Sigmoid colon (tissue), 6 donors: ENCODE measurements at regions not wholly inside any gene's neighbourhood (a gene's known extent, or its start where the extent isn't known, plus 50 kb on each side); places are given as distances from the start of the nearest gene placed in this dataset.

Experiments
- DNase-seq: peaks from one replicate; pipeline ENCODE4 v3.0.0-alpha.2; 2019
- H3K27ac ChIP-seq, 4 donors: fragments of 200-600 bp; sonication (generic); one replicate each; pipeline ENCODE4 v1.5.1; 2016 to 2019; ENCODE audit warnings: mild to moderate bottlenecking in 1 of 4
- H3K27me3 ChIP-seq, 3 donors: fragments of 200-600 bp; sonication (generic); one replicate each; pipeline ENCODE4 v1.5.1; 2019; ENCODE audit warnings: mild to moderate bottlenecking in 1 of 3
- H3K36me3 ChIP-seq, 4 donors: fragments of 200-600 bp; sonication (generic); one replicate each; pipeline ENCODE4 v1.5.1; 2016 to 2019
- H3K4me1 ChIP-seq, 4 donors: fragments of 200-600 bp; sonication (generic); one replicate each; pipeline ENCODE4 v1.5.1; 2017 to 2019
- H3K4me3 ChIP-seq, 4 donors: fragments of 200-600 bp; sonication (generic); one replicate each; pipeline ENCODE4 v1.5.1; 2017 to 2019; ENCODE audit warnings: mild to moderate bottlenecking in 2 of 4, moderate library complexity in 1 of 4
- H3K9me3 ChIP-seq, 4 donors: fragments of 200-600 bp in 3 of 4; sonication (generic) in 3 of 4; one replicate each; pipeline versions ENCODE4 v1.5.1 to v1.6.1; 2013 to 2019
- CTCF ChIP-seq, 4 experiments: fragments of 450-650 bp in 3 of 4; fragments of 200-600 bp in 1 of 4; IDR thresholded peaks; one replicate each; pipeline ENCODE4 v1.5.1; 2016 to 2019; ENCODE audit warnings: antibody characterized with exemption in 4 of 4, mild to moderate bottlenecking in 3 of 4, moderate library complexity in 2 of 4
- EP300 ChIP-seq, 4 donors: sonication (generic); formaldehyde crosslinking; IDR thresholded peaks; one replicate each; pipeline ENCODE4 v1.6.1; 2017; ENCODE audit warnings: antibody characterized with exemption in 4 of 4
- POLR2A ChIP-seq, 2 donors: fragments of 450-650 bp; IDR thresholded peaks; one replicate each; pipeline ENCODE4 v1.6.1; 2016; ENCODE audit warnings: antibody characterized with exemption in 2 of 2, mild to moderate bottlenecking in 2 of 2, moderate library complexity in 2 of 2
- POLR2AphosphoS5 ChIP-seq, 4 donors: sonication (generic); formaldehyde crosslinking; IDR thresholded peaks; one replicate each; pipeline ENCODE4 v1.6.1; 2017; ENCODE audit warnings: antibody characterized with exemption in 4 of 4
- WGBS, 2 donors: extraction: QIAGEN DNeasy Blood & Tissue Kit; methylation state at CpG; one replicate each; pipeline ENCODE4 v1.1.7; 2013; 5-methylcytosine and 5-hydroxymethylcytosine counted together
- intact Hi-C: fragments of 100-400 bp; cut with DNase I; formaldehyde crosslinking; loops from one replicate; pipeline ENCODE4 v1.15.1; 2023
- donor health status: healthy with polysubstance abuse.
- donor health status: healthy.

GRCh38 chr6:128599036-128599435 is 78.6 kb upstream of the PTPRK start:
- 77 to 79% methylated on average over 2 of the region's 2 CpGs for WGBS, 2 donors
- no peak overlapping the region for H3K27ac ChIP-seq
- intact Hi-C loops: no loop called here

GRCh38 chr6:128598571-128598970 is 78.2 kb upstream of the PTPRK start:
- Histone ChIP-seq H3K27me3 (no peaks in the 10 kb centered on the region), H3K36me3 (no peaks in the 10 kb centered on the region), H3K4me3 (no peak overlapping the region), H3K4me1 (peaks cover 0 to 6% (median 0%) of the 10 kb centered on the region in 4 donors), H3K9me3 (no peaks in the 10 kb centered on the region), H3K27ac (no peak overlapping the region)
- intact Hi-C loops: no loop called here
- no peak for DNase-seq
- WGBS, 2 donors: 83 to 93% methylated on average over 2 of the region's 2 CpGs
- TF ChIP-seq EP300 (IDR thresholded peaks at IDR 0.05) (no peak), POLR2A (IDR thresholded peaks at IDR 0.05) (no peak), CTCF (IDR thresholded peaks at IDR 0.05) (no peak), POLR2AphosphoS5 (IDR thresholded peaks at IDR 0.05) (no peak)

More at GRCh38 chr6:128599036-128599435, 78.6 kb upstream of the PTPRK start:
- no peaks in the 10 kb centered on the region for H3K36me3 ChIP-seq
- no peak overlapping the region for H3K4me3 ChIP-seq
- H3K4me1 ChIP-seq: peaks cover 0 to 6% (median 0%) of the 10 kb centered on the region in 4 donors
- TF ChIP-seq POLR2AphosphoS5 (IDR thresholded peaks at IDR 0.05) (no peak), POLR2A (IDR thresholded peaks at IDR 0.05) (no peak), EP300 (IDR thresholded peaks at IDR 0.05) (no peak), CTCF (IDR thresholded peaks at IDR 0.05) (no peak)
- H3K9me3 ChIP-seq: no peaks in the 10 kb centered on the region
- no peaks in the 10 kb centered on the region for H3K27me3 ChIP-seq
- DNase-seq: no peak

- no peaks in the 10 kb centered on the region for H3K36me3 ChIP-seq
- H3K4me1 ChIP-seq: peaks cover 0 to 6% (median 0%) of the 10 kb centered on the region in 4 donors
- H3K4me3 ChIP-seq: no peak overlapping the region
- intact Hi-C loops: no loop called here
- TF ChIP-seq CTCF (IDR thresholded peaks at IDR 0.05): no peak
- TF ChIP-seq EP300 (IDR thresholded peaks at IDR 0.05): no peak
- no peak for TF ChIP-seq POLR2A (IDR thresholded peaks at IDR 0.05)
- TF ChIP-seq POLR2AphosphoS5 (IDR thresholded peaks at IDR 0.05): no peak
- no peaks in the 10 kb centered on the region for H3K27me3 ChIP-seq
- DNase-seq: no peak
- H3K9me3 ChIP-seq: no peaks in the 10 kb centered on the region
- H3K27ac ChIP-seq: no peak overlapping the region
Measured at GRCh38 chr6:128597956-128598355, 77.6 kb upstream of the PTPRK start.

- Histone ChIP-seq H3K4me1 (peaks cover 0 to 6% (median 0%) of the 10 kb centered on the region in 4 donors), H3K27ac (no peak overlapping the region), H3K36me3 (no peaks in the 10 kb centered on the region), H3K27me3 (no peaks in the 10 kb centered on the region), H3K9me3 (peaks cover 0 to under 1% (median 0%) of the 10 kb centered on the region in 4 donors), H3K4me3 (no peak overlapping the region)
- intact Hi-C loops: no loop called here
- TF ChIP-seq POLR2AphosphoS5 (IDR thresholded peaks at IDR 0.05): no peak
- no peak for TF ChIP-seq CTCF (IDR thresholded peaks at IDR 0.05)
- no peak for TF ChIP-seq POLR2A (IDR thresholded peaks at IDR 0.05)
- no peak for TF ChIP-seq EP300 (IDR thresholded peaks at IDR 0.05)
- no peak for DNase-seq
Measured at GRCh38 chr6:128597004-128597403, 76.6 kb upstream of the PTPRK start.

GRCh38 chr6:128595544-128595943 is 75.1 kb upstream of the PTPRK start:
- H3K4me1 ChIP-seq: peaks cover 0 to under 1% (median 0%) of the 10 kb centered on the region in 4 donors
- H3K27me3 ChIP-seq: no peaks in the 10 kb centered on the region
- no peak for DNase-seq
- WGBS, 2 donors: 82 to 88% methylated on average over 1 of the region's 1 CpG
- H3K36me3 ChIP-seq: no peaks in the 10 kb centered on the region
- H3K4me3 ChIP-seq: no peak overlapping the region
- TF ChIP-seq POLR2AphosphoS5 (IDR thresholded peaks at IDR 0.05): no peak
- no peak for TF ChIP-seq POLR2A (IDR thresholded peaks at IDR 0.05)
- TF ChIP-seq EP300 (IDR thresholded peaks at IDR 0.05): no peak
- no peak for TF ChIP-seq CTCF (IDR thresholded peaks at IDR 0.05)
- no peak overlapping the region for H3K27ac ChIP-seq
- intact Hi-C loops: no loop called here
- peaks cover 0 to 3% (median 1%) of the 10 kb centered on the region in 4 donors for H3K9me3 ChIP-seq
